SK-N-SH treated with all-trans-retinoic acid at 6 μM for 48 hours (cell line): ENCODE measurements at regions not wholly inside any gene's neighbourhood (a gene's known extent, or its start where the extent isn't known, plus 50 kb on each side); places are given as distances from the start of the nearest gene placed in this dataset.

Source experiments
- ATAC-seq: fragments of 200-7000 bp; cut with Tn5 transposase; 3 replicates; pipeline ENCODE4 v1.9.1; 2020; ENCODE audit warnings: mild to moderate bottlenecking, moderate library complexity
- ARNTL ChIP-seq: fragments of 450-650 bp; formaldehyde crosslinking; IDR thresholded peaks from 2 replicates; pipeline ENCODE4 v1.5.0; 2020; ENCODE audit warnings: low read depth, mild to moderate bottlenecking, moderate library complexity, borderline replicate concordance
- BACH2 ChIP-seq: fragments of 250-450 bp; sonication (Bioruptor Pico); IDR thresholded peaks from 2 replicates; pipeline ENCODE4 v1.9.0; 2021; ENCODE audit warnings: mild to moderate bottlenecking, borderline replicate concordance
- CREB5 ChIP-seq: fragments of 250-450 bp; sonication (Bioruptor Pico); IDR thresholded peaks from 2 replicates; pipeline ENCODE4 v1.5.1; 2020; ENCODE audit warnings: low read depth, mild to moderate bottlenecking, moderate library complexity
- CSDC2 ChIP-seq: fragments of 250-450 bp; sonication (Bioruptor Pico); IDR thresholded peaks from 2 replicates; pipeline ENCODE4 v1.5.0; 2020; ENCODE audit warnings: mild to moderate bottlenecking, moderate library complexity
- ESRRG ChIP-seq: fragments of 250-450 bp; sonication (Bioruptor Pico); IDR thresholded peaks from 2 replicates; pipeline ENCODE4 v1.6.1; 2021; ENCODE audit warnings: mild to moderate bottlenecking
- GLIS3 ChIP-seq: fragments of 250-450 bp; sonication (Bioruptor Pico); IDR thresholded peaks from 2 replicates; pipeline ENCODE4 v1.5.0; 2020; ENCODE audit warnings: mild to moderate bottlenecking, moderate library complexity
- ISL1 ChIP-seq: fragments of 250-450 bp; sonication (Bioruptor Pico); IDR thresholded peaks from 2 replicates; pipeline ENCODE4 v2.1.2; 2022; ENCODE audit warnings: mild to moderate bottlenecking, moderate library complexity
- OSR1 ChIP-seq: fragments of 250-450 bp; sonication (Bioruptor Pico); IDR thresholded peaks from 2 replicates; pipeline ENCODE4 v1.8.0; 2022; ENCODE audit warnings: moderate library complexity, mild to moderate bottlenecking, inconsistent platforms
- POU6F1 ChIP-seq: fragments of 250-450 bp; sonication (Bioruptor Pico); IDR thresholded peaks from 2 replicates; pipeline ENCODE4 v1.8.0; 2021; ENCODE audit warnings: low read depth, mild to moderate bottlenecking, moderate library complexity, borderline replicate concordance
- PPARA ChIP-seq: fragments of 250-450 bp; sonication (Bioruptor Pico); IDR thresholded peaks from 2 replicates; pipeline ENCODE4 v1.5.0; 2020; ENCODE audit warnings: mild to moderate bottlenecking, borderline replicate concordance
- RARB ChIP-seq: fragments of 250-450 bp; sonication (Bioruptor Pico); IDR thresholded peaks from 2 replicates; pipeline ENCODE4 v1.8.0; 2021; ENCODE audit warnings: mild to moderate bottlenecking, moderate library complexity
- SNAI2 ChIP-seq: fragments of 250-450 bp; sonication (Bioruptor Pico); IDR thresholded peaks from 2 replicates; pipeline ENCODE4 v1.5.0; 2020; ENCODE audit warnings: mild to moderate bottlenecking, moderate library complexity
- TCF4 ChIP-seq: fragments of 250-450 bp; sonication (Bioruptor Pico); IDR thresholded peaks from 2 replicates; pipeline ENCODE4 v1.8.0; 2021; ENCODE audit warnings: mild to moderate bottlenecking, moderate library complexity, borderline replicate concordance
- TOX ChIP-seq: fragments of 250-450 bp; sonication (Bioruptor Pico); IDR thresholded peaks from 2 replicates; pipeline ENCODE4 v1.8.0; 2021; ENCODE audit warnings: mild to moderate bottlenecking, moderate library complexity, borderline replicate concordance
- TSHZ2 ChIP-seq: fragments of 250-450 bp; sonication (Bioruptor Pico); IDR thresholded peaks from 2 replicates; pipeline ENCODE4 v1.5.0; 2020; ENCODE audit warnings: mild to moderate bottlenecking, moderate library complexity
- ZC3H10 ChIP-seq: fragments of 250-450 bp; sonication (Bioruptor Pico); IDR thresholded peaks from 2 replicates; pipeline ENCODE4 v1.5.1; 2021; ENCODE audit warnings: mild to moderate bottlenecking, moderate library complexity
- ZFP3 ChIP-seq: fragments of 250-450 bp; sonication (Bioruptor Pico); IDR thresholded peaks from 2 replicates; pipeline ENCODE4 v1.5.0; 2020; ENCODE audit warnings: mild to moderate bottlenecking, moderate library complexity
- ZFP30 ChIP-seq: fragments of 450-650 bp; formaldehyde crosslinking; IDR thresholded peaks from 2 replicates; pipeline ENCODE4 v1.5.0; 2022; ENCODE audit warnings: mild to moderate bottlenecking, moderate library complexity
- ZNF565 ChIP-seq: fragments of 450-650 bp; formaldehyde crosslinking; conservative IDR thresholded peaks from 2 replicates; pipeline ENCODE4 v1.5.0; 2020; ENCODE audit warnings: low read depth, mild to moderate bottlenecking, moderate library complexity
- ZNF70 ChIP-seq: fragments of 450-650 bp; formaldehyde crosslinking; IDR thresholded peaks from 2 replicates; pipeline ENCODE4 v1.5.0; 2020; ENCODE audit warnings: mild to moderate bottlenecking, moderate library complexity
- ZNF8 ChIP-seq: fragments of 450-650 bp; formaldehyde crosslinking; IDR thresholded peaks from 2 replicates; pipeline ENCODE4 v1.5.0; 2020; ENCODE audit warnings: mild to moderate bottlenecking, moderate library complexity

GRCh38 chr11:37422511-37422910 is 824.5 kb upstream of the RAG2 start:
- TF ChIP-seq ISL1 (CRISPR knock-in tag): no peak
- TF ChIP-seq TSHZ2: no peak
- no peak for TF ChIP-seq CSDC2
- no peak for TF ChIP-seq ARNTL (CRISPR knock-in tag)
- no peak for TF ChIP-seq ZNF70
- TF ChIP-seq ZC3H10 (CRISPR knock-in tag): no peak
- TF ChIP-seq POU6F1: no peak
- no peak for TF ChIP-seq ZNF565 (CRISPR knock-in tag)
- TF ChIP-seq PPARA: no peak
- TF ChIP-seq ZFP30: no peak
- TF ChIP-seq ZFP3: no peak
- TF ChIP-seq, all 23 proteins: peak for 0
- no peak for ATAC-seq

GRCh38 chr11:37411289-37411688 is 813.3 kb upstream of the RAG2 start:
- ATAC-seq: no peak
- TF ChIP-seq ARNTL (CRISPR knock-in tag): no peak
- TF ChIP-seq ISL1 (CRISPR knock-in tag): no peak
- no peak for TF ChIP-seq POU6F1
- TF ChIP-seq PPARA: no peak
- TF ChIP-seq ZNF8: no peak
- TF ChIP-seq CREB5 (CRISPR knock-in tag): no peak
- TF ChIP-seq ZFP3: no peak
- TF ChIP-seq OSR1 (CRISPR knock-in tag): no peak
- no peak for TF ChIP-seq BACH2 (CRISPR knock-in tag)
- no peak for TF ChIP-seq SNAI2
- TF ChIP-seq RARB: no peak

GRCh38 chr11:37409124-37409523 is 811.1 kb upstream of the RAG2 start:
- ATAC-seq: no peak
- TF ChIP-seq ZNF70: no peak
- TF ChIP-seq ESRRG: no peak
- TF ChIP-seq GLIS3: no peak

GRCh38 chr11:37407461-37407860 is 809.4 kb upstream of the RAG2 start:
- ATAC-seq: no peak
- TF ChIP-seq RARB (no peak), CREB5 (CRISPR knock-in tag) (no peak), BACH2 (CRISPR knock-in tag) (no peak), ZFP3 (no peak), ZNF565 (CRISPR knock-in tag) (no peak), TSHZ2 (no peak), POU6F1 (no peak), ZFP30 (no peak), ZNF70 (no peak), PPARA (no peak), TCF4 (no peak), ZNF8 (no peak), ISL1 (CRISPR knock-in tag) (no peak), GLIS3 (no peak), ZC3H10 (CRISPR knock-in tag) (no peak), TOX (no peak), CSDC2 (no peak), OSR1 (CRISPR knock-in tag) (no peak)
